Activated naive CD4-positive, alpha-beta T cell treated with anti-CD3 and anti-CD28 coated beads, Interleukin-2, amount 10 ng/mL, durations not matched to agents 7 days and 5 days (primary cell): ENCODE measurements at regions not wholly inside any gene's neighbourhood (a gene's known extent, or its start where the extent isn't known, plus 50 kb on each side); places are given as distances from the start of the nearest gene placed in this dataset.

ENCODE experiments used
- CTCF ChIA-PET: fragments of 350-600 bp; sonication (Branson Sonifier 250); formaldehyde crosslinking; loops from one replicate; lab custom pipeline; 2021; ENCODE audit warnings: antibody characterized with exemption; lab: Charles Lee
- DNase-seq: peaks from one replicate; pipeline ENCODE4 v3.0.0-alpha.2; 2020
- H3K27ac Mint-ChIP-seq: one replicate; pipeline ENCODE4 v1.8.0; 2021; ENCODE audit warnings: mild to moderate bottlenecking, moderate library complexity, mixed read lengths
- H3K27me3 Mint-ChIP-seq: one replicate; pipeline ENCODE4 v1.8.0; 2021; ENCODE audit warnings: mild to moderate bottlenecking, mixed read lengths
- H3K36me3 Mint-ChIP-seq: one replicate; pipeline ENCODE4 v1.8.0; 2021; ENCODE audit warnings: mixed read lengths
- H3K4me1 Mint-ChIP-seq: one replicate; pipeline ENCODE4 v1.8.0; 2021; ENCODE audit warnings: mixed read lengths
- H3K4me3 Mint-ChIP-seq: one replicate; pipeline ENCODE4 v1.8.0; 2021; ENCODE audit warnings: mild to moderate bottlenecking, moderate library complexity, mixed read lengths
- H3K9me3 Mint-ChIP-seq: one replicate; pipeline ENCODE4 v1.8.0; 2021; ENCODE audit warnings: mixed read lengths

DNA sequence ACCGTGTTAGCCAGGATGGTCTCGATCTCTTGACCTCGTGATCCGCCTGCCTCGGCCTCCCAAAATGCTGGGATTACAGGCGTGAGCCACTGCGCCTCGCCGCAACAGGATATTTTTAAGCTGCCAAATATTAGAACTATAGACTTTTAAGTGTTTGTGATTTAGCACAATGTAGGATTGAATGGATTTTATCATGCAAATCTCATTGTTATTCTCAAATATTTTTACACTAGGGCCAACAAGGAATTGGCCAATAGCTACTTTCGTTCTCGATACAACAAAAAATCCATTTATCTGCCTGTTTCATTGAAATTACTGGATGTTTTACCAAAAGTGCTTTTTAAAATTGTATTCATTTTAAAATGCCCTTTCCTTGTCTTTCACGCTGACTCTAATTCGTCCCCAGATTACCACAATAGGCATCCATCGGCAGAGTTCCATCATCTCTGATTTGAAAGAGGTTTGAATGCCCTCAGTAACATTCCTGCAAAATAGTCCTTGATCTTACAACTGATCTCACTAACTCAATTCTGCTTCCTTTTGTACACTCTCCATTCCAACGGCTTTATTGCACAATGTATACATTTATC, 99.6 kb upstream of the ROBO2 start:
- Mint-ChIP-seq H3K27me3 (no peaks in the 10 kb centered on the region), H3K36me3 (no peaks in the 10 kb centered on the region), H3K4me3 (no peak overlapping the region), H3K9me3 (peaks cover 11% of the 10 kb centered on the region), H3K4me1 (no peaks in the 10 kb centered on the region), H3K27ac (no peak overlapping the region)
- CTCF ChIA-PET, result no interaction called here
- DNase-seq, result no peak

DNA sequence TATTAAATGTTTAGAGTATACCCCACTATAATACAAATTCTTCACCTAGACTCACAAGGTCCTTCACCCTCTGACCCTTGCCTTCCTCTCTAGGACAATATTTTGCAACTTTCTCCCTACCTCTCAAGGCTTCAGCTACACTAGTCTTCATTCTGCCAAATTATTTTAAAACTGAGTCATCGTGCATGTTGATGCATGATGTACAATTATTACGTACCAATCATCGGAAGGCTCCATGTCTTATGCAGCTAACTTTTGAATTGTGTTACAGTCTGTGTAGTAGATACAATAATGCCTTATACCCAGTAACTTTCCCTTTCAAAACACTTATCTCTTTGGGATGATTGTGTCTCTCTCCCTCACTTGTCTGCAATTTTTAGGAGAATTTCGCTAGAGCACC, 98.5 kb upstream of the ROBO2 start:
- CTCF ChIA-PET, result no interaction called here
- Mint-ChIP-seq H3K9me3 (peaks cover 16% of the 10 kb centered on the region), H3K27ac (no peak overlapping the region), H3K36me3 (no peaks in the 10 kb centered on the region), H3K4me1 (no peaks in the 10 kb centered on the region), H3K4me3 (no peak overlapping the region), H3K27me3 (no peaks in the 10 kb centered on the region)
- no peak for DNase-seq

GRCh38 chr3:76942101-76942500, 97.8 kb upstream of the ROBO2 start:
- Mint-ChIP-seq H3K4me3 (no peak overlapping the region), H3K27me3 (no peaks in the 10 kb centered on the region)

GRCh38 chr3:76943058-76943457, 96.8 kb upstream of the ROBO2 start:
- H3K27me3 Mint-ChIP-seq, result no peaks in the 10 kb centered on the region
- H3K36me3 Mint-ChIP-seq, result no peaks in the 10 kb centered on the region
- peaks cover 16% of the 10 kb centered on the region for H3K9me3 Mint-ChIP-seq
- CTCF ChIA-PET, result no interaction called here
- no peak for DNase-seq
- no peaks in the 10 kb centered on the region for H3K4me1 Mint-ChIP-seq
- H3K4me3 Mint-ChIP-seq, result no peak overlapping the region
- H3K27ac Mint-ChIP-seq, result no peak overlapping the region

More at GRCh38 chr3:76942101-76942500, 97.8 kb upstream of the ROBO2 start:
- CTCF ChIA-PET, result no interaction called here
- H3K4me1 Mint-ChIP-seq, result no peaks in the 10 kb centered on the region
- H3K36me3 Mint-ChIP-seq, result no peaks in the 10 kb centered on the region
- H3K9me3 Mint-ChIP-seq, result peaks cover 18% of the 10 kb centered on the region
- DNase-seq, result no peak
- no peak overlapping the region for H3K27ac Mint-ChIP-seq

GRCh38 chr3:76943671-76944070, 96.2 kb upstream of the ROBO2 start:
- DNase-seq, result no peak
- H3K4me3 Mint-ChIP-seq, result no peak overlapping the region

GRCh38 chr3:76949033-76949432, 90.9 kb upstream of the ROBO2 start:
- H3K36me3 Mint-ChIP-seq, result no peaks in the 10 kb centered on the region
- no peaks in the 10 kb centered on the region for H3K27me3 Mint-ChIP-seq
- H3K4me1 Mint-ChIP-seq, result no peaks in the 10 kb centered on the region
- H3K9me3 Mint-ChIP-seq, result peaks cover 15% of the 10 kb centered on the region
- H3K4me3 Mint-ChIP-seq, result no peak overlapping the region
- H3K27ac Mint-ChIP-seq, result no peak overlapping the region
- CTCF ChIA-PET, result no interaction called here
- no peak for DNase-seq

More at GRCh38 chr3:76943671-76944070, 96.2 kb upstream of the ROBO2 start:
- CTCF ChIA-PET, result no interaction called here
- Mint-ChIP-seq H3K36me3 (no peaks in the 10 kb centered on the region), H3K27ac (no peak overlapping the region), H3K27me3 (no peaks in the 10 kb centered on the region), H3K4me1 (no peaks in the 10 kb centered on the region), H3K9me3 (peaks cover 13% of the 10 kb centered on the region)

GRCh38 chr3:76949462-76949861, 90.4 kb upstream of the ROBO2 start:
- H3K4me3 Mint-ChIP-seq, result no peak overlapping the region
- DNase-seq, result no peak
- CTCF ChIA-PET, result no interaction called here

GRCh38 chr3:76950590-76950989, 89.3 kb upstream of the ROBO2 start:
- CTCF ChIA-PET, result no interaction called here
- no peaks in the 10 kb centered on the region for H3K27me3 Mint-ChIP-seq
- H3K9me3 Mint-ChIP-seq, result peaks cover 12% of the 10 kb centered on the region
- no peak overlapping the region for H3K27ac Mint-ChIP-seq
- no peak overlapping the region for H3K4me3 Mint-ChIP-seq
- H3K4me1 Mint-ChIP-seq, result no peaks in the 10 kb centered on the region
- no peaks in the 10 kb centered on the region for H3K36me3 Mint-ChIP-seq
- DNase-seq, result no peak

More at GRCh38 chr3:76949462-76949861, 90.4 kb upstream of the ROBO2 start:
- no peak overlapping the region for H3K27ac Mint-ChIP-seq
- H3K36me3 Mint-ChIP-seq, result no peaks in the 10 kb centered on the region
- H3K27me3 Mint-ChIP-seq, result no peaks in the 10 kb centered on the region
- peaks cover 15% of the 10 kb centered on the region for H3K9me3 Mint-ChIP-seq
- no peaks in the 10 kb centered on the region for H3K4me1 Mint-ChIP-seq

DNA sequence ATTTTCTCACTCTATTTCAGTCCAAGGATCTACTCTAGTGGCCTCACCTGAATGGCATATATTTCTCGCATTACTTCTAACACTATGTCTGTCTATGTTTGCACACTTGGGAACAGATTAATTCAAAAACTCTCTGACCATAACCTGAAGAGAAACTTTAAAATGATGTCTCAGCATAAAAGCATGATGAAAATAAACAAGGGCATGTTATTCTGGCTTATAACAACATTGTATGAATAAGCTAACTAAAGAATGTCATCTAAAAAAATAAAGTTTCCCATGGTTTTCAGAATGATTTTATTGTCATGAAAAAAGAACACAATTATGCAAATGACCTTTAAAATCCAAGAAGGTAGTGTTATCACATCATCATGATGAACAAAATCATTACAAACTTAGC, 85.5 kb upstream of the ROBO2 start:
- Mint-ChIP-seq H3K4me3 (no peak overlapping the region), H3K4me1 (no peaks in the 10 kb centered on the region), H3K9me3 (peaks cover 9% of the 10 kb centered on the region), H3K27me3 (no peaks in the 10 kb centered on the region), H3K27ac (no peak overlapping the region), H3K36me3 (no peaks in the 10 kb centered on the region)
- DNase-seq, result no peak
- CTCF ChIA-PET, result no interaction called here

- Mint-ChIP-seq H3K27ac (no peak overlapping the region), H3K27me3 (no peaks in the 10 kb centered on the region), H3K36me3 (no peaks in the 10 kb centered on the region), H3K9me3 (peaks cover 1% of the 10 kb centered on the region), H3K4me3 (no peak overlapping the region), H3K4me1 (no peaks in the 10 kb centered on the region)
- DNase-seq, result no peak
- CTCF ChIA-PET, result no interaction called here
These were observed 81.6 kb upstream of the ROBO2 start for GRCh38 chr3:76958274-76958673.

GRCh38 chr3:76958861-76959260, 81.0 kb upstream of the ROBO2 start:
- no peak for DNase-seq
- no peaks in the 10 kb centered on the region for H3K27me3 Mint-ChIP-seq
- peaks cover 1% of the 10 kb centered on the region for H3K9me3 Mint-ChIP-seq
- CTCF ChIA-PET, result no interaction called here
- no peak overlapping the region for H3K27ac Mint-ChIP-seq
- no peaks in the 10 kb centered on the region for H3K36me3 Mint-ChIP-seq
- H3K4me3 Mint-ChIP-seq, result no peak overlapping the region
- H3K4me1 Mint-ChIP-seq, result no peaks in the 10 kb centered on the region

- DNase-seq, result no peak
- CTCF ChIA-PET, result no interaction called here
- peaks cover 3% of the 10 kb centered on the region for H3K9me3 Mint-ChIP-seq
- H3K4me1 Mint-ChIP-seq, result no peaks in the 10 kb centered on the region
- no peak overlapping the region for H3K4me3 Mint-ChIP-seq
- H3K27ac Mint-ChIP-seq, result no peak overlapping the region
- H3K36me3 Mint-ChIP-seq, result no peaks in the 10 kb centered on the region
- no peaks in the 10 kb centered on the region for H3K27me3 Mint-ChIP-seq
These were observed 78.6 kb upstream of the ROBO2 start for GRCh38 chr3:76961284-76961683.

DNA sequence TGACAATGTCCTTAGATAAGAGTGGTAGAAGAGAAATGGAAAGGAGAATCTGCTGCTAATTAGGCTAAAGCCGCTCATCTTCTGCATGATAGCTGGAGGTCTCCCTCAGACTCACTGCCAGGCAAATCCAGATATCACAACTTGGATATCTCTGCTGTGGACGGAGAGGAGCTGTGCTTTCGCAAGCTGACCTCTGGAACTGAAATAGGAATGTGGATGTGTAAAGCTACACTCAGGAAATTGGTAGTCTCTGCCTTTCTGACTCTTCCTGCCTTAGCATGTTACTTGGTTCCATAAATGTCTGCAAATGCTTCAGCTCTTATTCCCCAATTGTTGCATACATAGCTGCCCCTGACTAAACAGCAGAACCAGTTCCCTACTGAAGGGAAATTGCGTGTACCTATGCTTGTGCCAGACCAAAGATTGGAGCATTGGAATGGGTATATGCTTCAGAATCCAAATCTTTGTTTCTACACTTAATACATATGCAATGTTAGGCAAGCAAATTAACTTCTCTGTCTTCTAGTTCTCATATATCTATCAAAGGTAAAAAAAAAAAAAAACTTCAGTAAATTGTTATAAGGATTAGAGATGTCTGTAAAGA, 74.7 kb upstream of the ROBO2 start:
- CTCF ChIA-PET, result no interaction called here
- Mint-ChIP-seq H3K36me3 (no peaks in the 10 kb centered on the region), H3K27ac (no peak overlapping the region), H3K4me1 (no peaks in the 10 kb centered on the region), H3K9me3 (peaks cover 6% of the 10 kb centered on the region), H3K27me3 (no peaks in the 10 kb centered on the region), H3K4me3 (no peak overlapping the region)
- DNase-seq, result no peak

DNA sequence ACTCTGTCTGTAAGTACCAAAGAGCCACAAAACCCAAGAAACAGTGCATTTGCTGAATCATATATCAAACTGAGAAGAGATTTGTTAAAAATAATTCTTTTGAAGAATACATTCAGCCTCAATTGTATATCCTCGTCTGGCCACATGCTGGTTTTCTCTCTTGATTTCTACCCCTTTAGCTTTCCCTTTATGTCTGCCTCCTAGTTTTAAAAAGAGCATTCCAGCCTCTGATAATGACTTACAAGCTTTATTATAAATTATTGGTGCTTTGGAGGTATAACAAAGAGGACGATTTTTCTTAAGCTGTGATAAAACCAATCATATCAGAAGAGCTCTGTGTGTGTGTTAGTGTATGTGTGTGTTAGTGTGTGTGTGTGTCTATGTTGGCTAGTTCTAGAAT, 70.4 kb upstream of the ROBO2 start:
- CTCF ChIA-PET, result no interaction called here
- H3K9me3 Mint-ChIP-seq, result peaks cover 6% of the 10 kb centered on the region
- no peaks in the 10 kb centered on the region for H3K4me1 Mint-ChIP-seq
- no peak overlapping the region for H3K4me3 Mint-ChIP-seq
- H3K27ac Mint-ChIP-seq, result no peak overlapping the region
- no peak for DNase-seq
- H3K36me3 Mint-ChIP-seq, result no peaks in the 10 kb centered on the region
- H3K27me3 Mint-ChIP-seq, result no peaks in the 10 kb centered on the region

- DNase-seq, result no peak
- no peak overlapping the region for H3K27ac Mint-ChIP-seq
These were observed 69.8 kb upstream of the ROBO2 start for GRCh38 chr3:76969996-76970615.

More at GRCh38 chr3:76969996-76970615, 69.8 kb upstream of the ROBO2 start:
- Mint-ChIP-seq H3K9me3 (peaks cover 4% of the 10 kb centered on the region), H3K36me3 (no peaks in the 10 kb centered on the region), H3K4me3 (no peak overlapping the region), H3K27me3 (no peaks in the 10 kb centered on the region), H3K4me1 (no peaks in the 10 kb centered on the region)
- CTCF ChIA-PET, result no interaction called here
